Skin epidermis (tissue), 12 donors: ENCODE measurements at regions not wholly inside any gene's neighbourhood (a gene's known extent, or its start where the extent isn't known, plus 50 kb on each side); places are given as distances from the start of the nearest gene placed in this dataset.
"Not testable (repeated sequence)": the region's sequence is repeated elsewhere in the genome, so short reads cannot be mapped to it uniquely, and the experiment has no call there.

Experiments used
- H3K27ac ChIP-seq, 21 experiments: fragments of 200-600 bp; sonication (generic) in 11 of 21; one replicate each; pipeline ENCODE4 v1.5.0; 2020; ENCODE audit warnings: mild to moderate bottlenecking in 3 of 21, inconsistent platforms in 2 of 21, moderate library complexity in 2 of 21
- H3K4me3 ChIP-seq, 7 experiments: fragments of 200-600 bp; sonication (generic) in 2 of 7; one replicate each; pipeline ENCODE4 v1.5.0; 2020; ENCODE audit warnings: inconsistent platforms in 2 of 7, mild to moderate bottlenecking in 2 of 7, moderate library complexity in 1 of 7

DNA sequence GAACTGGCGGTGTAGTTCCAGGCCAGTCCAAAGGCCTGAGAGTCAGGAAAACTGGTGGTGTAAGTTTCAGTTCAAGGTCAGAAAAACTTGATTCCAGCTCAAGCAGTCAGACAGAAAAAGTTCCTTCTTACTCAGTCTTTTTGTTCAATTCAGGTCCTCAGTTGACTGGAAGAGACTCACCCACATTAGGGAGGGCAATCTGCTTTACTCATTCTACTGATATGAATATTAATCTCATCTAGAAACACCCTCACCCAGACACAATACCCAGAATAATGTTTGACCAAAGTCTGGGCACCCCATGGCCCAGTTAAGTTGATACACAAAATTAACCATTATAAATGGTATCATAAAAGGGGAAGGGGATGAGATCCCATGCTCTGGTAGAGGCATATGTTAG, 50.1 kb upstream of the LTA4H start:
- no peak overlapping the region for H3K4me3 ChIP-seq
- no peak overlapping the region for H3K27ac ChIP-seq

GRCh38 chr12:96086190-96086589, 50.8 kb upstream of the LTA4H start:
- not testable (repeated sequence) for H3K27ac ChIP-seq, H3K4me3 ChIP-seq

GRCh38 chr12:96091833-96092232, 56.4 kb upstream of the LTA4H start:
- H3K27ac ChIP-seq, result no peak overlapping the region
- H3K4me3 ChIP-seq, result no peak overlapping the region

- Histone ChIP-seq H3K27ac (peak overlapping the region in 4 of 21 experiments; percentile 3 to 45 (median 21)), H3K4me3 (no peak overlapping the region)
These were observed 58.3 kb upstream of the LTA4H start for GRCh38 chr12:96093543-96094196.

DNA sequence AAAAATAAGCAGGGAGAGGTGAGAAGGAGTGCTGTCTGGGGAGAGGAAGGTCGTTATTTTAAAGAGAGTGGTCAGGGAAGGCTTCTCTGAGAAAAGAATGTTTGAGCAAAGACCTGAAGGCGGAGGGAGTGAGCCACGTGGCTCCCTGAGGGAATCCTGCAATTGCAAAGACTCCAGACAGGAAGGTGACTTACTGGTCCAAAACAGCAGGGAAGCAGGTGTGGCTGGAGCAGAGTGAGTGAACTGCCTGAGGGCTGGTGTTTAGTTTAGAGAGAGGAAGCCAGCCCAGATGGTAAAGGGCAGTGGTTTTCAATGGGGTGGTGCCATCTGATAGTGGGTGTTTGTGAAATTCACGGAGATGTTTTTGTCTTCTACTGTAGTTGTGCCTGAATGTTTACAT, 58.8 kb upstream of the LTA4H start:
- H3K27ac ChIP-seq, result peak overlapping the region in 5 of 21 experiments; percentile 17 to 73 (median 44)
- no peak overlapping the region for H3K4me3 ChIP-seq

DNA sequence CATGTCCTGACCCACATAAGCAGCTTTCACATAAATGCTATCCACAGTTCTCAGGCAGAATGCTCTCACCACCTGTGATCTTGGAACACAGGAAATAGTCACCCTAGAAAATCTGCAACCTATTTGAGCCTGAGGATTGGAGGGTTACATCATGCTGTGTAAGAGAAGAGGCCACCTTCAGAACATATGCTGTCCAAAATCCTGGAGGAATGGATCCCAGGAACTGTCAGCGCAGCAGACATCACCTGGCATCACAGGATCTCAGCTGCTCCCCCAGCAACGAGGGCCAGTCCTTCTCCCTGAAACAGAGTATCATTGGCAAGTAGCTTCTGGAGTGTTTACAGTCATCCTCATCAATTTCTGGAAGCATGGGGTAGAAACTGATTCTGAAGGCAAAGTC, 63.2 kb upstream of the LTA4H start:
- Histone ChIP-seq H3K4me3 (no peak overlapping the region), H3K27ac (peak overlapping the region in 2 of 21 experiments; percentile 35 to 70)

DNA sequence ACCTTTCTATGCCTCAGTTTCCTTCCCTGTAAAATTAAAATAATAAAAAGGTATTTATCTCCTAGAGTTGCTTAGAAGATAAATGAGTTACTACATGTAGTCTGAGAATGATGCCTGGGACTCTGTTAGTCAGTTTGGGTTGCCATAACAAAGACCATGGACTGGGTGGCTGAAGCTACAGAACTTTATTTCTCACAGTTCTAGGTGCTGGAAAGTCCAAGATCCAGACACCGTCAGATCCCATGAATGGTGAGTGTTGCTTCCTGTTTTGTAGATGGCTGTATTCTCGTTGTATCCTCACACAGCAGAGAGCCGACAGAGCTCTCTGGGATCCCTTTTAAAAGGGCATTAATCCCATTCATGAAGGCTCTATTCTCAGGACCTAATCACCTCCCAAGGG, 64.0 kb upstream of the LTA4H start:
- no peak overlapping the region for H3K4me3 ChIP-seq
- peak overlapping the region in 5 of 21 experiments; percentile 4 to 70 (median 36) for H3K27ac ChIP-seq

- H3K4me3 ChIP-seq, result no peak overlapping the region
- H3K27ac ChIP-seq, result peak overlapping the region in 6 of 21 experiments; percentile 30 to 70 (median 38)
These were observed 64.6 kb upstream of the LTA4H start for GRCh38 chr12:96099986-96100385.

- Histone ChIP-seq H3K4me3 (no peak overlapping the region), H3K27ac (peak overlapping the region in 1 of 21 experiments; percentile 81)
These were observed 66.4 kb upstream of the LTA4H start for GRCh38 chr12:96101806-96102205.

DNA sequence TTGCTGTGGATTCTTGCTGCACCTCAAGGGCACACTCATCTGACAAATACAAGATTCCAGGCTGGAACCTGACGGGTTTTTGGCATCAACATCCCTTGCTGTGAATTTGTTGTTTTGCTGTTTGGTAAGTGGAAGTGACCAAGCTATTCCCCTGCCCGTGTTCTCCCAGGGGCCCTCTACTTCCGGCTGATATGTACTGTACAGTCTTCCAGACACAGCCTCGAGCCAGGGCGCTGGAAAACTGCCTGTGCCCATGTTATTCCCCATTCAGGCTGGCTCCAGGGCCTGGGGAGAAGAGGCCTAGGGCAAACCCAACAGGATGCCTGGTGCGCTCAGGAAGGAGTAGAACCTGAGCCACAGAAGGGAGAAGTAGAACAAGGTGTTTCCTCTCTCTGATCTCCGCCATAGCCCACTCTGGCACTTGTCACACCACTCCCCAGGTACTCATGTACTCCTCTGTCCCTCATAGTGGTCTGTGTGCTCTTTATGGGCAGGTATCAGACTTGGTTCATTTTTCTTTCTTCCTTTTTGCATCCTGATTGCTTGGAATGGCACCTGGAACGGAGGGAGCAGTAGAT, 67.8 kb upstream of the LTA4H start:
- H3K27ac ChIP-seq, result peak overlapping the region in 2 of 21 experiments; percentile 49 to 81
- no peak overlapping the region for H3K4me3 ChIP-seq

GRCh38 chr12:96104566-96104965, 69.2 kb upstream of the LTA4H start:
- Histone ChIP-seq H3K27ac (peak overlapping the region in 1 of 21 experiments; percentile 25), H3K4me3 (no peak overlapping the region)

- no peak overlapping the region for H3K27ac ChIP-seq
- no peak overlapping the region for H3K4me3 ChIP-seq
These were observed 70.8 kb upstream of the LTA4H start for GRCh38 chr12:96106137-96106536.

DNA sequence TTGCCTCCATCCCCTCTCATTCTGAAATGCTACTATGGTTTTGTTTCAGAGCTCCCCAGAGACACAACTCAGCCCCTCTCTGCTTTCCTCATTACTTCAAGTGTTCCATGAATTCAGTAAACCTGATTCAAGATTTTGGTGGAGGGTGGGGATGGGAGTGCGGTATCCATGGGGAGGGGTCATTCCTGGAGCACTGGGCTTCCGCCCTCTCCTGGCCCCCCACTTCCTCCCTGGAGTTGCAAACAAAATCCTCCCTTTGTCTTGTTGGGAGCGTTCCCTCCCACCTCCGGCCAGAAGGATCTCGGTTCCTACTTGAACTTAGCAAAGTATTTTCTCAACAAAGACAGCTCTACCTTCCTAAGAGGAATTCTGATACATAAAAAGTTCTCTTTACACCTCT, 71.8 kb upstream of the LTA4H start:
- H3K4me3 ChIP-seq, result no peak overlapping the region
- peak overlapping the region in 6 of 21 experiments; percentile 9 to 81 (median 66) for H3K27ac ChIP-seq

DNA sequence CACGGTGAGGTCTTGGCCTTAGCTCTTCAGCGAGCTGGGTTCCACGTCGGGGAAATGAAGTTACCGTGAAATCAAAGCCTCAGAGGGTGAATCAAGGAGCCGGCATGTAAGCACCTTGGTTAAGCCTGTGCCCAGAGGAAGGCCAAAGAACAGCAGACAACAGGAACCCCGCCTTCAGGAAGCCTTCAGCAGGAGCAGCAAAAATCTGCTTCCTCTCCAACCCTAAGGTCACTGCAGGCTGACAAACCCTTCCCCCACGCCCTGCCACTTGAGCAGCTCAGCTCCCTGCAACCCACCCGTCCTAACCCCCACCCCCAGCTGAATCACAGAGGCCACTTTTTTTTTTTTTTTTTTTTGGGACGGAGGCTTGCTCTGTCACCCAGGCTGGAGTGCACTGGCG, 72.9 kb upstream of the LTA4H start:
- Histone ChIP-seq H3K4me3 (no peak overlapping the region), H3K27ac (peak overlapping the region in 17 of 21 experiments; percentile 9 to 81 (median 42))

GRCh38 chr12:96108941-96109340, 73.6 kb upstream of the LTA4H start:
- Histone ChIP-seq H3K4me3 (peak overlapping the region in 1 of 7 experiments; percentile 9), H3K27ac (peak overlapping the region in 2 of 21 experiments; percentile 39 to 54)

DNA sequence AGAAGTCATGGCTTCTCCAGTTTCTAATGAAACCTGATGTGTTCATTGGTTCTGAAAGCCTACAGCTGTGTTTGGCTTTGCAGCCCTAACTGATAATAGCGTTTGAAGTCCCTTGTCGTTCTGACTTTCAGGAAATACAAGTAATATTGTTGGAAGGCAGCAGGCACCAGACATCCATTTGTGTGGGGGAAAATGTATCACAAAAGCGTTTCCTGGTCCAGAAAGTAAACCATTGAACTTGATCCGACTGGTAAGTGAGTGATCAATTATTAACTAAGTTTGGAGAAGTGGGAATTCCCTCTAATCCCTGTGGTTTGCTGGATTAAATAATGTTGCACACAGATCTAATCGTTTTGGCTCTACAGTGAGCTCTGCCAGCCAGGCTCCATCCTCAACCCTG, 77.3 kb upstream of the LTA4H start:
- H3K4me3 ChIP-seq, result no peak overlapping the region
- H3K27ac ChIP-seq, result no peak overlapping the region

DNA sequence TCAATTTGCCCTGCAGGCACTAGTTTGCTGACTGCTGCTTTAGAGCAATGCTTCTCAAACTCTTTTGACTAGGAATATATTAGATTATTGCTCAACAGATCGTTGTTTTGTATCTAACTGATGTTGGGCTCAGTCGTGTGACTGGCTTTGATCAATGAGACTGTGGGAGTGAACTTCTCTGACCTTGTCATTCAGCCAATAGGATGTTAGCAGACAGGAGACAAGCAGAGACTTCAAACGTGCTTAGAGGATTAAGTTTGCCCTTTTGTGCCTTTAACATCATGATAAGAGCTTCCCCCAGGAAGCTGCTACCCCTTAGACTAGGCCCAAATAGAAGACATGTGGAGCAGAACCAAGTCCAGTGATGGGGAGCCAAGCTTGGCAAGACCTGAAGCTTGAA, 76.7 kb upstream of the ELK3 start:
- H3K4me3 ChIP-seq, result no peak overlapping the region
- H3K27ac ChIP-seq, result no peak overlapping the region

DNA sequence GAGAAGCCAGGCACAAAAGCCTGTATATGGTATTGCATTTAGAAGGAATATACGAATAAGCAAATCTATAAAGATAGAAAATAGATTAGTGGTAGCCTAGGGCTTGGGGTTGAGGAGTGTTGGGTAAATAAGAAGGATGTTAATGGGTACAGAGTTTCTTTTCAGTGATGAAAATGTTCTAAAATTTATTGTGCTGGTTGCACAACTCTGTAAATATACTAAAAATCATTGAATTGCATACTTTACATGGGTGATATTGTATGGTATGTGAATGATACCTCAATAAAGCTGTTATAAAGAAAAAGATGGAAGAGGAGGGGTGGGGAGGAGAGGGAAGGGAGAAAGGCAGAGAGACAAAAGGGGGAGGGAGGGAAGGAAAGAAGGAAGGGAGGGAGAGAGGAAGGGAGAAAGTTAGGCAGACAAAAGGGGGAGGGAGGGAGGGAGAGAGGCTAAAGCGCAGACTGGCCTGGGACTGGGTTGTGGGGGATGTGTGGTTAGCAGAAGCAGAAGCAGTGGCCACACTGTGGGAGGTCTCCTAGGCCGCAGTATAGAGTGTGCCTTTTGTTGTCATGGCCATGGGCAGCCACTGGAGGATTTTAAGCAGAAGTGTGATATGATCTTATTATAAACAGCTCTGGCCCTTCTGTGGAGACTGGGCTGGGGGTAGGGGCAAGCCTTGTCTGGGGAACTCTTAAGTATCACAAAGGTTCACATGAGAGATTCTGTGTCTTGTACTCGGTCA, 73.6 kb upstream of the ELK3 start:
- Histone ChIP-seq H3K27ac (peak overlapping the region in 1 of 21 experiments; percentile 16), H3K4me3 (no peak overlapping the region)

- peak overlapping the region in 1 of 21 experiments; percentile 16 for H3K27ac ChIP-seq
These were observed 72.9 kb upstream of the ELK3 start for GRCh38 chr12:96121271-96121711.

DNA sequence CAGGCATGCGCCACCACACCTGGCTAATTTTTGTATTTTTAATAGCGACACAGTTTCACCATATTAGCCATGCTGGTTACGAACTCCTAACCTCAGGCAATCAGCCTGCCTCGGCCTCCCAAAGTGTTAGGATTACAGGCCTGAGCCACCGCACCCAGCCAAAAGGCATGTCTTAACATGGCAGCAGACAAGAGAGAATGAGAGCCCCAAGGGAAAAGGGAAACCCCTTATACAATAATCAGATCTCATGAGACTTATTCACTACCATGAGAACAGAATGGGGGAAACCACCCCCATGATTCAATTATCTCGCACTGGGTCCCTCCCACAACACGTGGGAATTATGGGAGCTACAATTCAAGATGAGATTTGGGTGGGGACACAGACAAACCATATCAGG, 65.9 kb upstream of the ELK3 start:
- not testable (repeated sequence) for H3K27ac ChIP-seq, H3K4me3 ChIP-seq

More at GRCh38 chr12:96121271-96121711, 72.9 kb upstream of the ELK3 start:
- H3K4me3 ChIP-seq, result no peak overlapping the region
